SH-SY5Y (cell line): ENCODE measurements at regions not wholly inside any gene's neighbourhood (a gene's known extent, or its start where the extent isn't known, plus 50 kb on each side); places are given as distances from the start of the nearest gene placed in this dataset.

Experiments used
- GATA2 ChIP-seq: IDR thresholded peaks from 2 replicates; pipeline ENCODE4 v1.6.1; 2011; ENCODE audit warnings: mild to moderate bottlenecking, low read depth, low read length
- GATA3 ChIP-seq: IDR thresholded peaks from 2 replicates; pipeline ENCODE4 v1.6.1; 2011; ENCODE audit warnings: low read depth, mild to moderate bottlenecking, low read length, moderate library complexity

DNA sequence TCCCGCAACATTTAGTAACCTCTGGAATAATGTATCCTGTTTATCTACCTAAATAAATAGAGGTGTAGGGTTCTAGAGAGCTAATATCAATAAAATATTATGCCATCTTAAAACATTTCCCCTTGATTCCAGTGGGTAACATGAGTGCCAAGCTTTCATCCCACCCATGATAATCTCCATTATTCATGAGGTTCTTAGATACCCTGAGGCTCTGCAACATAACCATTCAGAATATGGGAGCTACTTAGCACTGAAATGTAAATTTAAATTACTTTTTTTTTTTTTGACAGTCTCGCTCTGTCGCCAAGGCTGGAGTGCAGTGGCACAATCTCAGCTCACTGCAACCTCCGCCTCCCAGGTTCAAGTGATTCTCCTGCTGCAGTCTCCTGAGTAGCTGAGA, 832.7 kb downstream of the BRINP3 start:
- TF ChIP-seq GATA2 (no peak), GATA3 (no peak)
